Activated T-cell treated with anti-CD3 and anti-CD28 coated beads, Interleukin-2, amount 50 U/mL, for 4 hours (primary cell): ENCODE measurements at regions not wholly inside any gene's neighbourhood (a gene's known extent, or its start where the extent isn't known, plus 50 kb on each side); places are given as distances from the start of the nearest gene placed in this dataset.

Experiments used
- ATAC-seq, 2 donors: fragments of 200-7000 bp; cut with Tn5 transposase; one replicate each; pipeline ENCODE4 v1.10.0; 2021
- DNase-seq: peaks from one replicate; pipeline ENCODE4 v3.0.0-alpha.2; 2020
- H3K27me3 Mint-ChIP-seq: one replicate; pipeline ENCODE4 v1.8.0; 2021; ENCODE audit warnings: low read depth, mixed read lengths
- H3K36me3 Mint-ChIP-seq: one replicate; pipeline ENCODE4 v1.8.0; 2022; ENCODE audit warnings: mixed read lengths; ENCODE audit not compliant: insufficient read depth
- H3K4me1 Mint-ChIP-seq: one replicate; pipeline ENCODE4 v1.8.0; 2021; ENCODE audit warnings: low read depth, mixed read lengths
- H3K4me3 Mint-ChIP-seq: one replicate; pipeline ENCODE4 v1.8.0; 2021; ENCODE audit warnings: mild to moderate bottlenecking, moderate library complexity, mixed read lengths
- H3K9me3 Mint-ChIP-seq: one replicate; pipeline ENCODE4 v1.8.0; 2021; ENCODE audit warnings: mixed read lengths

DNA sequence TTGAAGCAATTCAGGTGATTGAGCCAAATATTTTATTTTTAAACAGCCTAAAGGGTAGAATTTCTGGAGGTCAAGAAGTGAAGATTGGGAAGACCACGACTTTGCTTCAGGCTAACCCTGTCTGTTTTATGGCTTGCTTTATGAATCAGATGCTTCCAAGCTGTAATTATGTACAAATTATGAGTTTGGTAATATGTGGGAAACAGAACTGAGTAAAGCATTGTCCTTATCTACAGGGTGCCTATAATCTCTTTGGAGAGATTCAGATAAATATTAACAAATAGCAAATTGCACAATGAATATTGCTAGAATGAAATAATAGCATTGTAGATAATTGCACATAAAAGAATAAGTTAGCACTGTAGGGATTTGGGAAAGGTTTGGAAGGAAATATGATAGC is 539.4 kb upstream of the CDH2 start:
- H3K9me3 Mint-ChIP-seq: peaks cover 22% of the 10 kb centered on the region
- no peaks in the 10 kb centered on the region for H3K4me1 Mint-ChIP-seq
- no peak overlapping the region for H3K4me3 Mint-ChIP-seq
- ATAC-seq (no peak), DNase-seq (no peak)
- no peaks in the 10 kb centered on the region for H3K27me3 Mint-ChIP-seq
- H3K36me3 Mint-ChIP-seq: no peaks in the 10 kb centered on the region

DNA sequence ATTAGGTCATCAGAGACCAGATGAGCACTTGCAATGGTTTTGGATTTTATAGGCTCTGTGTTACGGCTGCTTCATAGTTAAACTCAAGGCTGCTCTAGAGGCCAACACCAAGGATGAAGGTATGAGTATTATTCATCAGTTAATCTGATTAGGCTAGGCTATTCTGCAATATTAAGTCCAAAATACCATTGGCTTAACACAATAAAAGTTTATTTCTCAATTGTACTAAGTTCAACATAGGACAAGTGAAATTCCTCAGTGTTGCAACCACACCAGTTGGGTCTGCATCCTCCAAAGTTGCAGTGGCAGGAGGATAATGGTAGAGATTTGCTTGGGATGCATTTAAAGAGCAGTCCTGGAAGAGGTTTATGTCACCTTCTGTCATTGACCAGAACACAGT is 538.3 kb upstream of the CDH2 start:
- peaks cover 18% of the 10 kb centered on the region for H3K9me3 Mint-ChIP-seq
- DNase-seq (no peak), ATAC-seq (no peak)
- no peaks in the 10 kb centered on the region for H3K36me3 Mint-ChIP-seq
- no peaks in the 10 kb centered on the region for H3K27me3 Mint-ChIP-seq
- no peaks in the 10 kb centered on the region for H3K4me1 Mint-ChIP-seq
- no peak overlapping the region for H3K4me3 Mint-ChIP-seq

- H3K9me3 Mint-ChIP-seq: peaks cover 18% of the 10 kb centered on the region
- no peaks in the 10 kb centered on the region for H3K27me3 Mint-ChIP-seq
- ATAC-seq: no peak
- DNase-seq: no peak
- H3K4me3 Mint-ChIP-seq: no peak overlapping the region
- no peaks in the 10 kb centered on the region for H3K36me3 Mint-ChIP-seq
- H3K4me1 Mint-ChIP-seq: no peaks in the 10 kb centered on the region
Observed at GRCh38 chr18:28714498-28714897, 537.6 kb upstream of the CDH2 start.

- DNase-seq (no peak), ATAC-seq (no peak)
- Mint-ChIP-seq H3K4me3 (no peak overlapping the region), H3K36me3 (no peaks in the 10 kb centered on the region), H3K27me3 (no peaks in the 10 kb centered on the region), H3K4me1 (no peaks in the 10 kb centered on the region), H3K9me3 (peaks cover 17% of the 10 kb centered on the region)
Observed at GRCh38 chr18:28712796-28713425, 536.0 kb upstream of the CDH2 start.

DNA sequence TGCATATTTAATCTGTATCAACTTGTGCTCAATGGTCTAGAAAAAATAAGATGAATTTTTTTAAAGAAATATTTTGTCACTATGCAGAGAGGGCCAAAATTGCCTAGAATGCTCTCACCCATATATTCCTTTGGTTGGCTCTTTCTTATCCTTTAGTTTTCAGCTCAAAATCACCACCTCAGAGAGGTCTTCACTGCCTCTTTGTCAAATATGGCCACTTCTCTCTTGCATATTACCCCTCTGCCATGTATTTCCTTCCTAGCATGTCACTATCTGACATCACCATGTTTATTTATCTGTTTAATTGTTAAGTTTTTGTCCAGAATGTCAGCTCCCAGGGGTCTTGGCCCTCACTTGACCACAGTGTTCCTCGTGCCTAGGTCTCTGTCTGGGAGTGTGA is 535.2 kb upstream of the CDH2 start:
- Mint-ChIP-seq H3K9me3 (peaks cover 15% of the 10 kb centered on the region), H3K4me1 (no peaks in the 10 kb centered on the region)

GRCh38 chr18:28711096-28711495 is 534.2 kb upstream of the CDH2 start:
- no peaks in the 10 kb centered on the region for H3K36me3 Mint-ChIP-seq
- no peaks in the 10 kb centered on the region for H3K4me1 Mint-ChIP-seq
- no peaks in the 10 kb centered on the region for H3K27me3 Mint-ChIP-seq
- DNase-seq (no peak), ATAC-seq (no peak)
- no peak overlapping the region for H3K4me3 Mint-ChIP-seq
- H3K9me3 Mint-ChIP-seq: peaks cover 19% of the 10 kb centered on the region

More for the DNA sequence above, 535.2 kb upstream of the CDH2 start:
- no peaks in the 10 kb centered on the region for H3K36me3 Mint-ChIP-seq
- ATAC-seq (no peak), DNase-seq (no peak)
- H3K4me3 Mint-ChIP-seq: no peak overlapping the region
- H3K27me3 Mint-ChIP-seq: no peaks in the 10 kb centered on the region

DNA sequence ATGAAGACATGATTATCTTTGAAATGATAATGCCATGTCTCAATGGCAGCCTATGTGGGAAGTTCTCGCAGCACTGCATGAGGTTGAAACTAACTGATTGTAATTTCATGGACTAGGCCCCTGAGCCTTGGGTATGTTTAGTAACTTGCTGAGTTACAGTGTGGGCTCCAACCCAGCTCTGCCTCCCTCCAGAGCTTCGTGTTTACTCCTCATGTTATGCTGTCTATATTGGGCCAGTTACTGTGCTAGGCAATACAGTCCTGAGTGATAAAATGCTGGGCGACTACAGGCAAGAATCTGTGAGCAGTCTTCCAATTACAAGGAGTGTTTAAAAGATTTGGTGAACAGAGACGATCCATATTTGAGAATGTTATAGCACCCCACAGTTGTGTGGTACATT is 530.1 kb upstream of the CDH2 start:
- Mint-ChIP-seq H3K27me3 (no peaks in the 10 kb centered on the region), H3K9me3 (peaks cover 10% of the 10 kb centered on the region), H3K4me1 (no peaks in the 10 kb centered on the region), H3K36me3 (no peaks in the 10 kb centered on the region), H3K4me3 (no peak overlapping the region)
- DNase-seq (no peak), ATAC-seq (no peak)

DNA sequence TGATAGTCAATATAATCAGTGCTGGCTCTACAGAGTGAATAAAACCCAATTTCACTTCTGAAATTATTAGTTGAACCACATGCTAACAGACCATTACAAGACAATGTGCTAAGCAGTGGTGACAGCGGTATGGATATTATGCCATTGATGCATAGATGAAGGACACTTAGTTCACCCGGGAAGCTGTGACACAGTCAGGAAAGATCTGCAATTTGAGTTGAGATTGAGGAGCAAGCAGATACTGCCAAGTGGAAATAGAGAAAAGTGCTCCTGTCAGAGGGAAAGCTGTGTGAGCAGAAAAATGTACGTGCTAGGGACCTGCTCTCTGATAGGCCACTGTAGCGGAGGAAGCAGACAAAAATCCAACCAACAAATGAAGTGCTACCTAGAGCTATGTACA is 529.5 kb upstream of the CDH2 start:
- Mint-ChIP-seq H3K9me3 (peaks cover 13% of the 10 kb centered on the region), H3K27me3 (no peaks in the 10 kb centered on the region), H3K36me3 (no peaks in the 10 kb centered on the region), H3K4me1 (no peaks in the 10 kb centered on the region), H3K4me3 (no peak overlapping the region)
- DNase-seq (no peak), ATAC-seq (no peak)

DNA sequence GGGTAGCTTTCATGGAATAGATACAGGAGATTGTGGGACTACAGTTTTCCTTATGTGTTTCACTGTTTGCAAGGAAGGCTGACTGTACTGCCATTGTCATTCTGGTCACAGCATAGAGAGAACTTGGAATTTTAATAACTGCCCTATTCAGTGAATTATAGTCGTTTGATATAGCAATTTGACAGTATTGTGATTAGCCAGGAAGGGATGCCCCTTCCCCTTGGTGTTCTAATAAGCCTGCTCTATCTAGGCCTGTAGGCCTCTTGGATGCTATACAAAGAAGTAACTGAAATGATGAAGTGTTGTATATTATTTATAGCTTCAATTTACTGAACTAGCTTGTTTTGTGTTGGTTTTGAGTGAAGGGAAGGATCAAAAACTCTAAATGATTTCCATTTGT is 528.6 kb upstream of the CDH2 start:
- ATAC-seq: no peak
- no peak for DNase-seq
- Mint-ChIP-seq H3K4me1 (no peaks in the 10 kb centered on the region), H3K27me3 (no peaks in the 10 kb centered on the region), H3K9me3 (peaks cover 17% of the 10 kb centered on the region), H3K36me3 (no peaks in the 10 kb centered on the region), H3K4me3 (no peak overlapping the region)

DNA sequence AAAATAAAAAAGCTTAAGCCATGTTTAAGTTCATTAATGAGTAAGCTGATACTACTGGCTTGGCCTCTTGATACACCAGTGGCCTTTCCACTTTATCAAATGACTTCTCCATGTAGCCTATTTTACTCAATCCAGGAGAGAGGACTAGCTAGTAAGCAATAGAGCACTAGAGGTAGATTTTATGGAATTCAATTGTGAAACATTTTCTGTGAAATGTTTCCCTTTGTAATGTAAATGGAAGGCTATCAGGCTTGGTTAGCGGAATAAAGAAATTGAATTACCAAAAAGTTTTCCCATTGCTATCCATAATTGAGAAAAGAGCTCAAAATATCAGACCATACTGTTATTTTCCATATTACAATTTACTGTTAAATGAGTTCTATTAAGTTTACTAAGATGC is 515.4 kb upstream of the CDH2 start:
- Mint-ChIP-seq H3K36me3 (no peaks in the 10 kb centered on the region), H3K27me3 (no peaks in the 10 kb centered on the region), H3K4me1 (no peaks in the 10 kb centered on the region), H3K9me3 (peaks cover 13% of the 10 kb centered on the region), H3K4me3 (no peak overlapping the region)
- ATAC-seq (no peak), DNase-seq (no peak)

DNA sequence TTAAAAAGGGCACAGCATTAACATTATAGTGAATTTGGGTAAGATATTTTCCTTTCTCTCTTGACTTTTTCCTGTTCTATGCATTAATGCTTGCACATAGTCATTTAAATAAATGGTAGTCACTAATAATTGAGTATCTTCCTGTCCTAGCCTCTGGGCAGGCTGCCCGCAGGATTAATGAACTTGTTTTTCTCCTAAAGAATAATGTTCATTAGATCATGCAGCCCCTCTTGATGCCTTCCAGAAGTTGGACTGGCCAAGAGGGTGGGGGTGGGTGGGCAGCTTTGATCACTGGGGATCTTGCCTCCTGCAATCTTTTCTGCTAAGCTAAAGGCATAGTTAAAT is 514.5 kb upstream of the CDH2 start:
- ATAC-seq (no peak), DNase-seq (no peak)
- Mint-ChIP-seq H3K9me3 (peaks cover 13% of the 10 kb centered on the region), H3K27me3 (no peaks in the 10 kb centered on the region), H3K4me3 (no peak overlapping the region), H3K36me3 (no peaks in the 10 kb centered on the region), H3K4me1 (no peaks in the 10 kb centered on the region)

DNA sequence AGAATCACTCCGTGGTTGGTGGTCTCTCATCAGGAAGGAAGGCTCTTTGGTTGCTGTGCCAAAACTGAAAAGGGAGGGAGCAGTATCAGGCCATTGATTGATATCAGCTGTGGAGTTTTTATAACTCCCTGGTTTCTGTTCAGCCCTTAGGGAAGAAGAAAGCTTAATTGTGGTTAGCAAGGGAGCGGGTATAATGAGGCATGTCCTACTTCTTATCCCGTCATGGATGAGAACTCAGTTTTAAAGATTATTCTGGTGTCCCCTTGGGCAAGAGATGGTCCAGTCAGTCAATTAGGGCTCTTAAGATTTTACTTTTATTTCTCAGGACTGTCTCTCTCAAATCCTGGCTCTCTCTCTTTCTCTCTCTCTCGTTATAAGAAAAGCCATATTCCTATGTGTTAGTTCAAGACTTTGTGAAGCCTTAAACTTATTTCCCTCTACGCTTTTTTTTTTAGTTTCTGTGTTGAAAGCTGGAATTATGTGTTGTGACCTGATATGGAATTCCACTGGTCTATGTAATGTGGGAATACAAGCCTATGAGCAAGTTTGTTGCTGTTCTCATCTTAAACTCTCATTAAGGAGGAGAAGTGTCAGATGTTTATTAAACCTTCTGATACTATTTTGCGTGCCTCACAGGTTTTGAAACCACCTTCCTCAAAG is 514.0 kb upstream of the CDH2 start:
- no peak overlapping the region for H3K4me3 Mint-ChIP-seq
- no peak for ATAC-seq
- peaks cover 13% of the 10 kb centered on the region for H3K9me3 Mint-ChIP-seq
- H3K27me3 Mint-ChIP-seq: no peaks in the 10 kb centered on the region
- no peaks in the 10 kb centered on the region for H3K36me3 Mint-ChIP-seq
- DNase-seq: no peak
- H3K4me1 Mint-ChIP-seq: no peaks in the 10 kb centered on the region

GRCh38 chr18:28690100-28690499 is 513.2 kb upstream of the CDH2 start:
- H3K4me1 Mint-ChIP-seq: no peaks in the 10 kb centered on the region
- DNase-seq: no peak
- peaks cover 9% of the 10 kb centered on the region for H3K9me3 Mint-ChIP-seq
- H3K4me3 Mint-ChIP-seq: no peak overlapping the region
- no peak for ATAC-seq
- no peaks in the 10 kb centered on the region for H3K36me3 Mint-ChIP-seq
- no peaks in the 10 kb centered on the region for H3K27me3 Mint-ChIP-seq

- H3K27me3 Mint-ChIP-seq: no peaks in the 10 kb centered on the region
- DNase-seq: no peak
Observed at GRCh38 chr18:28689588-28689987, 512.7 kb upstream of the CDH2 start.

DNA sequence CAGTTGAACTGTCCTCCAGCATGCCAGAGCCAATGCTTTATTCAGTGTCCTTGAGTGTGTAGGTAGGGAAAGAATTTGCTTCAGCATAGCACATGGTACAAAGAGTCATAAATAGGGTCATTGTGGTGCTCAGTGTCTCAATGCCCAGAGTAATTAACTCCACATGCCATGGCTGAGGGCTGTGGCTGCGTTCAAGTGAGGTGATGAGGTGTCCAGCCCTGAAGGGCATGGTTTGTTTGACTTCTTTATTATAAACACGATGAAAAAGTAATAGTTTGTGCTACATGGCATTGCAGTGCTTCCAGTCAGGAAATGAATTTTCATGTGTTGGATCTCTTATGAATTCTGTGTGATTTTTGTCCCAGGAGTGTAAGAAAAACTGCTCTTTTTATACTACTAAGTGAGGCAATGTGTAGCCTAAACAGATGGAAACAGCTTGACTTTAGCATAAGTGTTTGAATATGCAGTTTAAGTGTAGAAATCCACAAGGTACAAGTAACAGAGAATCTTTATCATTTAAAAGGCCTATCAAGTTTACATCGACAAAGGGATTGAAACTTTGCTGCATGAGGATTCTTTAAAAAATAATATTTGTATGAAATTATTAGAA is 507.9 kb upstream of the CDH2 start:
- Mint-ChIP-seq H3K4me1 (no peaks in the 10 kb centered on the region), H3K4me3 (no peak overlapping the region), H3K27me3 (no peaks in the 10 kb centered on the region), H3K36me3 (no peaks in the 10 kb centered on the region), H3K9me3 (peaks cover 10% of the 10 kb centered on the region)
- no peak for ATAC-seq
- no peak for DNase-seq

More at GRCh38 chr18:28689588-28689987, 512.7 kb upstream of the CDH2 start:
- ATAC-seq: no peak
- Mint-ChIP-seq H3K36me3 (no peaks in the 10 kb centered on the region), H3K9me3 (peaks cover 8% of the 10 kb centered on the region), H3K4me1 (no peaks in the 10 kb centered on the region), H3K4me3 (no peak overlapping the region)
